ENCODE measurements at regions not wholly inside any gene's neighbourhood (a gene's known extent, or its start where the extent isn't known, plus 50 kb on each side); places are given as distances from the start of the nearest gene placed in this dataset.
"Not testable (repeated sequence)": the region's sequence is repeated elsewhere in the genome, so short reads cannot be mapped to it uniquely, and the experiment has no call there.

GRCh38 chr14:97033556-97034081, 236.4 kb downstream of the VRK1 start:
- no peak for DNase-seq

DNA sequence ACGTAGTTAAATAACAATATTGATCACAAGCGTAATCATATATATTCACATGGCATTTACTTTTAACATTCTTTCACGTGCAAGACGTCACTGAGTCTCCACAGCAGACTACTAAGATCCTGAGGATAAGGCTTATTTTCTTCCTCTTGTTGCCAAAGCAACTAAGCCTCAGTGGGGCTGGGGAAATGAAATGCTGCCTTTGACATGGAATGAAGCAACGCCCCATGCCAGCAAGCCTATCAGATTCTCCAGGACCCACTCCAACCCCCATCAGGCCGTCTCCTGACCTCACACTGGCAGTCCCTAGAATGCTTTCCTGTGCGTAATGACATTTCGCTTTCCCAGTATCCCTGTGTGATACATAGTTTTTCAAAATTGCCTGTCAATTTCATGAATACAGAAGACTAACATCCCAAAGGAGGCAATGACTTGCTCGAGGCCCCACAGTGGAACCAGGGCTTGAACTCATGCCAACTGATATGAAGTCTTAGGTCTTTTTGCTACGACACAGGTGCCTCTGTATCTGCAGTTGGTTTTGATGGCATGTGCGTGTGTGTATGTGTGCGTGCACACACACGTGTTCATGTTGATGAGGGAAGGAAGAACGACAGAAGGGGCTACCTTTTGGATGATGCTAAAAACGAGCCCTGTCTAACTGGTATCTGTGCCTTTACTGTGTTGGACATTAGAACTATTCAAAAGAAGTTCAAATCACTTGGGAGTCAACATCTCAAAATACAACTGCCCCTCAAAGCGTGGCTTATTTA, 239.1 kb downstream of the VRK1 start:
- no peak for DNase-seq

DNA sequence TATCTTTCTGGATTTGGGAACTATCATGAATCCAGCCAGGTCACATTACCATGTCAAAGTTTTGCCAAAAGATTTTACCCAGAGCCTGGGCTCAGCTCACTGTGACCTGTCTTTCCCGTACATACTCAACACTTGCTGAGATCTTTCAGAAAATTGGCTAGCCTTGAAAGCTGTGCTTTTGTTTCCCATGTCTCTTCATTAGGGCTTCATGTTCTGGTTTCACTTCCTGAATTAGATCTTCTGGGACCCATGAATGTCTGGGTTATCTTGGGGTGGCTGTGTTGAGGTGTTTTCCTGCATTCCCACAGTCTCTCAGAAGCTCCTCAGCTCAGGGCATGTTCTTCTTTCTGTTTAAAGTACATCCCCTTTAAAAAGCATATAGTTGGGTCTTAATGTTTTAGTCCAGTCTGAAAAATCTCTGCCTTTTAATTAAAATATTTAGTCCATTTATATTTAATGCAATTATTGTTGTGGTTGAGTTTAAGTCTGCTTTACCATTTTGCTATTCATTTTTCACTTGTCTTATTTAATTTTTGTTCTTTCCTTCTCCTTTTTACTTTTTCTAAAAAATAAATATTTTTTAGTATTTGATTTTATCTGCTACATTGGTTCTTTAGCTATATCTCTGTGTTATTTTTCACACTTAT, 242.7 kb downstream of the VRK1 start:
- DNase-seq, result no peak

GRCh38 chr14:97046967-97047366, 249.8 kb downstream of the VRK1 start:
- DNase-seq, result no peak

DNA sequence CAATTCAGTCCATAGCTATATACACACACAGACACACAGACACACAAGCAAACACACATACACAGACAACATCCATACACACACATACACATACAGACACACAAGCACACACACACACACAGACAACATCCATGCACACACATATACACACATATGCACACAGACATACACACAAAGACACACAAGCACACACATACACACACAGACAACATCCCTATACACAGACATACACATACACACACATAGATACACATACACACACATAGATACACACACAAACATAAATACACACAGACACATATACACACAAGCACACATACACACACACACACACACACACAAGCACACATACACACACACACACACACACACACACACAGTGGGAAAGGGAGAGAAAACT, 254.8 kb downstream of the VRK1 start:
- no peak for DNase-seq

DNA sequence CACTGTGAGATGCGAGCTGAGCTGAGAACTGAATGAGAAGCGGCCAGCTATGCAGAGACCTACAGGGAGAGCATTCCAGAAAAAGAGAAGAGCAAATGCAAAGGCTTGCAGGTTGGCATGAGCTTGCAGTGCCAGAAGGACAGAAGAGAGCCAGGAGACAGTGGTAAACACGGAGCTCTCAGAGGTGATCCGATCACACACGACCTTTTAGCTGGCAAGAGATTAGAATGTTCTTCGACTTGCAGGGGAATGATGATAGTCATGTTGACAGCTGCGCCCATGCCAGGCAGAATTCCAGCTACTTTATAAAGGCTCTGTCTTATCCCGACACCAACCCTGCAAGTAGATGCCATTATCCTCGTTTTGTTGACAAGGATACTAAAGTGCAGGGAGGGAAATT, 256.8 kb downstream of the VRK1 start:
- DNase-seq, result no peak

GRCh38 chr14:97055355-97055754, 258.2 kb downstream of the VRK1 start:
- no peak for DNase-seq

GRCh38 chr14:97056086-97056485, 258.9 kb downstream of the VRK1 start:
- peak; percentile 35 for DNase-seq

- no peak for DNase-seq
Measured at GRCh38 chr14:97057238-97058073, 260.3 kb downstream of the VRK1 start.

GRCh38 chr14:97058074-97058467, 260.9 kb downstream of the VRK1 start:
- DNase-seq, result no peak

DNA sequence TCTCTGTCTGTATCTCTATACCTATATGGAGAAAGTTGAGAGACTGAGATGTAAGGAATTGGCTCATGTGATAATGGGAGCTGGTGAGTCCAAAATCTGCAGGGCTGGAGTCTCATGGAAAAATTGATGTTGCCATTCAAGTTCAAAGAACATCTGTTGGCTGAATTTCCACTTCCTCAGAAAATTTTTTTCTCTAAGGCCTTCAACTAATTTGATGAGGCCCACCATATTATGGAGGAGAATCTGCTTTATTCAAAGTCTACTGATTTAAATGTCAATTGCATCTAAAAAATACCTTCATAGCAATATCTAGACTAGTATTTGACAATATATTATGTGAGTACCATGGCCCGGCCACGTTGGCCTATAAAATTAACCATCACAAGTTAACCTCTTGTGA, 261.4 kb downstream of the VRK1 start:
- no peak for DNase-seq

DNA sequence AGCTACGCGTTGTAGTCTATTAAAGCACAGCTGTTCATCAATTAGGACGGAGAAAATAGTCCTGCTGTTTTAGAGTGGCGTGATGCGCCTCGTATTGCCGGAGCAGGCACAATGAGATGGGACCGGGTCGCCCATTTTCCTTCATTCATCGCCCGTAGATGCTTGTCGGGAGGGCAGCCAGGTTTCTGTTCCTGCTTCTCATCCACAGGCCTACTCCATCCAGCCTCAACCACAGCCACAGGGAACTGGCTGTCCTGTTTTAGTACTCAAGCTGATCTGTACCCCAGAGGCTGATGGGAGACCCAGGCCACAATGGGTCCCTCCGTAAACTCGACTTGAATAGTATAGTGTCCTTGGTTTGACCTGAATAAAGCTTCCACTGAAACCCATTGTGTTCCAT, 264.0 kb downstream of the VRK1 start:
- DNase-seq, result no peak

GRCh38 chr14:97061714-97062113, 264.5 kb downstream of the VRK1 start:
- no peak for DNase-seq

- no peak for DNase-seq
Measured at GRCh38 chr14:97065305-97066067, 268.3 kb downstream of the VRK1 start.

DNA sequence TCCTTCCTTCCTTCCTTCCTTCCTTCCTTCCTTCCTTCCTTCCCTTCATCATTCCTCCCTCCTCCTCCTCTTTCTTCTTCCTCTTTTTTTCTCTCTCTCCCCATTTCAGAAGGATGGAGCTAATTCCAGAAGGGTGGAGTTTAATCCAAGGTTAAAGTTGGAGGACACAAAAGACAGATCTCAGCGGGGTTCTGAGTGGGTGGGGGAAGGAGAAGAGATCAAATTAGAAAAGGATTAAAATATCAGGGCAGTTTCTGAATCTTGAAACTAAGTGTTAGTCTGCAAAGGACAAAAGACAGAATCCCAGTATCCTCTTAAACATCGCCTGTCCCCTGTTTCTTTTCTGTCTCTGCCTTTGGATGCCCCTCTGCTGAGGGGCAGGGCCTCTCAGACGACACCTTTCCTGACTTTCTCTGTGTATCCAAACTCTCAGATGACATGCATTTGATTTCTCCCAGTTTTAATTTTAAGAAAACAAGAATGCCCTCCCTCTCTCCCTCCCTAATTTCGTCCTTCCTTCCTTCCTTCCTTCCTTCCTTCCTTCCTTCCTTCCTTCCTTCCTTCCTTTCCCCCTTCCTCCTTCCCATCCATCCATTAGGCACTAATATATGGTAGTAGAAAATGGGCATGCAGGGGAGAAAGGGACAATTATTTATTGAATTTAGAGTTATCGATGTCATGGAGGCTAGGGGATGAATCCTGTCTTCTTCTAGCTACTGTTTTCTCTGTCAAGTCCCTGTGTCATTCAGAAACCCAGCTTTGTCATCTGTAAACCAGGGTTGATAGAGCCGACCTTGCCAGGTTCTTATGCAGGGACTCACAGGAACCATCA, 269.1 kb downstream of the VRK1 start:
- no peak for DNase-seq

- not testable (repeated sequence) for DNase-seq
Measured at GRCh38 chr14:97068293-97068692, 271.1 kb downstream of the VRK1 start.

DNA sequence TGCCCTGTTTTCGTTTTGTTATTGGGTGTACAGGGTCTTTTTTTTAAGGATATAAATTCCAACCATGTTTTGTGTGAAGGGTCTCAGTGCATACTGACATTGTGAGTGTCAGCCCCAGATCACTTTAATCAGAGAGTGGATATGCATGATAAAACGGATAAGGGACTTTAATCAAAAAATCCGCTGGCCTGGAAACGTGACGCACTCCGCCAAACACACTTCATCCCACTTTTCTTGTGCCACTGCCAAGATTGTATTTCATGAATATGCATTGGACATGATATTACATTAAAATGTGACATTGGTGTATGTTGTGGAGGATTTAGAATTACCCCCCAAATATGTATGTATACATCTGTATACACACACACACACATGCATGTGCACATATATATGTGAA, 273.1 kb downstream of the VRK1 start:
- no peak for DNase-seq

DNA sequence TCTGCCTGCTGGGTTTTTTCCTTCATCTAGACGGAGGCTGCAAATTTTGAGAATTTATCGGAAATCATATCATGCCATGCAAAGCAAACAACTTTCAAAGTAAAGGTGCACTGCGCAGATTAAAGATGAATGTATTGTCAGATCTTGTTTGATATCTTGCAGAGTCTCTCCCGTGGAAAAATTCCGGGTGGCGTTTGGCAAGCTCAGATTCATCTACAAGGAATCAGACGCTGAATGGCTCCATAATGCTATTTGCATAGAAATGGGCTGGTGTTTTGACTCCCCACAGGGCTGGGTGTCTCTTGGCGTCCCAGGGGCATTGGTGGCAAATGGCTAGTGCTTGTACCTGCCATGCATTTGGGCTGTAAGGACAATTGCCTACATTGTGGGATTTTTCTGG, 274.0 kb downstream of the VRK1 start:
- DNase-seq, result no peak

- DNase-seq, result no peak
Measured at GRCh38 chr14:97073622-97074021, 276.4 kb downstream of the VRK1 start.

DNA sequence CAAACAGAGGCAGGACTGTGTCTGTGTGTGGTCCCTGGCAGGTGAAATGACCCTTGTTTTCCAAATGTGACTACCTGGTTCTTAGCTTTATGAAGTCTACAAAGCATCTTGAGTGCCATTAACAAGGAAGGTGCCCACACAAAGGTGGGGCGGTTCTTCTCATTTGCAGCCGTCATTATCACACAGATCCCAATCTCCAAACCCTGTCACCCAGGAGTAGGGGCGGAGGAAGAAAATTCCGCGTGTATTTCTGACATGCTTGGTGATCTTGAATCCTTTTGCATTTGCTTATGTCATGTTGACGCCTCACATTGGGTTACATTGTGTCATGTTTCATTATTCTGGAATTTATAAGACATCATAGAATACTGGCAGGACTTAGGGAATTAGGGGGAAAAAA, 277.3 kb downstream of the VRK1 start:
- no peak for DNase-seq

DNA sequence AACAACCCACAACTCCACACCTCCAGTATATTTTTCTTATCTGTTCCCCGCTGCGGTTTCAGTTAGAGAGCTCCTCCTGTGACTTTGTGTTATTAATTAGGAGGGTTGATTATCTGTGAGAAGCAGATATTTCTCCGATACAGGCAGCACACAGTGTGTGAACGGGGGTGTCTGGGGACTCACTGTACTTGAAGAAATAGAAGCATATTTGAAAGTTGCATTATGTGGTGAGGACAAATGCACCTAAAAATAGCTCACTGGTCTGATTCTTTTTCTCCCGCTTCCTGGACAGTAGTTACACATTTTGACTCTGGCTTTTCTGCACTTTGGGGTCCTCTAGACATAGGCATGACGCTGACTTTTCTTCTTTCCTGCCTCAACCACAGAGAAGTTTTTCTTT, 277.7 kb downstream of the VRK1 start:
- DNase-seq, result no peak

GRCh38 chr14:97077253-97077653, 280.1 kb downstream of the VRK1 start:
- no peak for DNase-seq
